ENCODE measurements at regions not wholly inside any gene's neighbourhood (a gene's known extent, or its start where the extent isn't known, plus 50 kb on each side); places are given as distances from the start of the nearest gene placed in this dataset.
A peak's percentile ranks its signal among the peaks of the same experiment; 100 is the strongest.

GRCh38 chr9:78601957-78602565 lies 305.1 kb downstream of the PSAT1 start:
- no peak overlapping the region for H3K4me3 ChIP-seq
- peak; percentile 39 for TF ChIP-seq CTCF (IDR thresholded peaks at IDR 0.05)
- DNase-seq (ENCODE audit: low spot score), result no peak
- no peak overlapping the region for H3K27ac ChIP-seq

- no peak overlapping the region for H3K4me3 ChIP-seq
- no peak for TF ChIP-seq CTCF (IDR thresholded peaks at IDR 0.05)
- no peak overlapping the region for H3K27ac ChIP-seq
- DNase-seq (ENCODE audit: low spot score), result no peak
Observed at GRCh38 chr9:78605041-78606000, 308.4 kb downstream of the PSAT1 start.

- DNase-seq (ENCODE audit: low spot score), result no peak
- H3K27ac ChIP-seq, result no peak overlapping the region
- no peak overlapping the region for H3K4me3 ChIP-seq
- TF ChIP-seq CTCF (IDR thresholded peaks at IDR 0.05), result no peak
Observed at GRCh38 chr9:78606001-78606379, 309.1 kb downstream of the PSAT1 start.

- Histone ChIP-seq H3K4me3 (no peak overlapping the region), H3K27ac (no peak overlapping the region)
- no peak for TF ChIP-seq CTCF (IDR thresholded peaks at IDR 0.05)
- DNase-seq (ENCODE audit: low spot score), result no peak
Observed at GRCh38 chr9:78607853-78608252, 310.9 kb downstream of the PSAT1 start.

GRCh38 chr9:78609450-78609849 lies 312.5 kb downstream of the PSAT1 start:
- TF ChIP-seq CTCF (IDR thresholded peaks at IDR 0.05), result no peak
- no peak for DNase-seq (ENCODE audit: low spot score)
- Histone ChIP-seq H3K27ac (no peak overlapping the region), H3K4me3 (no peak overlapping the region)

GRCh38 chr9:78612091-78612490 lies 315.2 kb downstream of the PSAT1 start:
- Histone ChIP-seq H3K4me3 (no peak overlapping the region), H3K27ac (no peak overlapping the region)
- TF ChIP-seq CTCF (IDR thresholded peaks at IDR 0.05), result no peak
- DNase-seq (ENCODE audit: low spot score), result no peak

GRCh38 chr9:78613006-78613405 lies 316.1 kb downstream of the PSAT1 start:
- no peak for TF ChIP-seq CTCF (IDR thresholded peaks at IDR 0.05)
- Histone ChIP-seq H3K27ac (no peak overlapping the region), H3K4me3 (no peak overlapping the region)
- DNase-seq (ENCODE audit: low spot score), result no peak

Data from coronary artery (tissue), 2 donors.